C4-2B (cell line): ENCODE measurements at regions not wholly inside any gene's neighbourhood (a gene's known extent, or its start where the extent isn't known, plus 50 kb on each side); places are given as distances from the start of the nearest gene placed in this dataset.
"Not testable (repeated sequence)": the region's sequence is repeated elsewhere in the genome, so short reads cannot be mapped to it uniquely, and the experiment has no call there.

Source experiments
- H3K27ac ChIP-seq: fragments of 450-650 bp; 2 replicates; pipeline ENCODE4 v1.5.1; 2017
- CTCF ChIP-seq: fragments of 450-650 bp; conservative IDR thresholded peaks from 2 replicates; pipeline ENCODE4 v1.5.1; 2017; ENCODE audit warnings: mild to moderate bottlenecking
- ZFX ChIP-seq: fragments of 450-650 bp; IDR thresholded peaks from 2 replicates; pipeline ENCODE4 v1.6.1; 2017

GRCh38 chr4:33961761-33962160, 2282.6 kb downstream of the ARAP2 start:
- TF ChIP-seq CTCF (no peak), ZFX (no peak)

GRCh38 chr4:33966808-33967207, 2277.5 kb downstream of the ARAP2 start:
- no peak for TF ChIP-seq ZFX
- TF ChIP-seq CTCF: peak; percentile 11; the same call in 1 of the 2 replicates
- H3K27ac ChIP-seq: no peak overlapping the region

More at GRCh38 chr4:33961761-33962160, 2282.6 kb downstream of the ARAP2 start:
- no peak overlapping the region for H3K27ac ChIP-seq

GRCh38 chr4:33974270-33974669, 2270.0 kb downstream of the ARAP2 start:
- TF ChIP-seq ZFX: no peak
- TF ChIP-seq CTCF: no peak
- no peak overlapping the region for H3K27ac ChIP-seq

DNA sequence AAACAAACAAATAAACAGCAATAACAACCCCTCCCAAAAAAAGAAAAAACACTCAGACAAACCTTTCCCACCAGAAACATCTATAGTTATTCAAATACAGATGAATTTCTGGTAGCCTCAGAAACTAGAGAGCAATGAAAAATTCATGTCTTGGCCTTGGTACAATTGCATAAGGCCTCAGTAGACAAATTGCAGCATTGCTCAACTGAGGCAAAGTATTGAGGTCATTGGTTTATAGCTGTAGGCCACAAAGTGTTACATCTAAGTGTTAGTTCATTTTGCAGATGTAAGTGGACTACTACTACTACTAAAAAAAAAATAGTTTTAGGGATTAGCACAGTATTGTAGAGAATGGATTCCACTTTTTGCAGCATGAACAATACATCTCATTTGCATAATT, 2268.3 kb downstream of the ARAP2 start:
- no peak overlapping the region for H3K27ac ChIP-seq
- TF ChIP-seq CTCF: no peak
- TF ChIP-seq ZFX: no peak

GRCh38 chr4:33979781-33980180, 2264.5 kb downstream of the ARAP2 start:
- H3K27ac ChIP-seq: not testable (repeated sequence)

DNA sequence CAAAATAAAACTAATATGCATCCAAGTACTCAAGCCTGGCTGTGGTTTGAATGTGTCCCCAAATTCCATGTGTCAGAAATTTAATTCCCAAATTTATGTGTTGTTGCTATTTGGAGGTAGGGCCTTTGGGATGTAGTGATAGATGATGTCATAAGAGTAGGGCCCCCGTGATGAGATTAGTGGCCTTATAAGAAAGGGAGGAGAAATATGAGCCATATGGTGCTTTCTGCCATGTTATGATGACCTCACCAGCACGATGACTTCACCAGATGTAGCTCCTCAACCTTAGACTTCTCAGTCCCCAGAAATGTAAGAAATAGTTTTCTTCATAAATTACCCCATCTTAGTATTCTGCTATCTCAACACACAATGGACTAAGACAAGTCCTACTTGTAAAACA, 2264.0 kb downstream of the ARAP2 start:
- no peak for TF ChIP-seq ZFX
- no peak for TF ChIP-seq CTCF
- H3K27ac ChIP-seq: no peak overlapping the region

DNA sequence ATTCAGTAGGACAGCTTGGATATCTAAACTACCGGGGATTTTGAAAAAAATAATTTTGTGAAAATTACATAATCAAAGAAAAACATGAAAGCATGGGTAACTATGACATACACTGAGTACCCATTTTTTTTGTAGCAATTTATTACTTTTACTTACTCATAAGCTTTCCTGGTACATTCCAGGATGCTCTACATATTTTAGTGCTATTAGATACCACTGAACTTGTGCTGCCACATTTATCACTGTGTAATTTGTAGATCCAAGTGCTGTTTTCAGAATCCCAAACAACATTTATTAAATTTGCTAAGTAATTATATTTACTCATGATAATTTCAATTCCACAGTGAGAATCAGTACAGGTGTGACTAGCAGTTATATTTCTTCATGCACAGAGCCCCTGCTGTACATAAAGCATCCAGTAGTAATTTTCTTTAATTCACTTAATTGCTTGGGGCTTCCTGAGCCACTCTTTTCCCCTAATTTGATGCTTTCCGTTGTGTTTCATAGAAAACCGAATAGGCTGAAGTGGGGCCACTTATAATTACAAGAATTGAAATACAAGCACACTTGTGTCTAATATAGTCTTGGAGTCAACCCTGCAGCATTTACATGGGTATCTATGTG, 2254.4 kb downstream of the ARAP2 start:
- TF ChIP-seq CTCF (no peak), ZFX (no peak)
- H3K27ac ChIP-seq: no peak overlapping the region

DNA sequence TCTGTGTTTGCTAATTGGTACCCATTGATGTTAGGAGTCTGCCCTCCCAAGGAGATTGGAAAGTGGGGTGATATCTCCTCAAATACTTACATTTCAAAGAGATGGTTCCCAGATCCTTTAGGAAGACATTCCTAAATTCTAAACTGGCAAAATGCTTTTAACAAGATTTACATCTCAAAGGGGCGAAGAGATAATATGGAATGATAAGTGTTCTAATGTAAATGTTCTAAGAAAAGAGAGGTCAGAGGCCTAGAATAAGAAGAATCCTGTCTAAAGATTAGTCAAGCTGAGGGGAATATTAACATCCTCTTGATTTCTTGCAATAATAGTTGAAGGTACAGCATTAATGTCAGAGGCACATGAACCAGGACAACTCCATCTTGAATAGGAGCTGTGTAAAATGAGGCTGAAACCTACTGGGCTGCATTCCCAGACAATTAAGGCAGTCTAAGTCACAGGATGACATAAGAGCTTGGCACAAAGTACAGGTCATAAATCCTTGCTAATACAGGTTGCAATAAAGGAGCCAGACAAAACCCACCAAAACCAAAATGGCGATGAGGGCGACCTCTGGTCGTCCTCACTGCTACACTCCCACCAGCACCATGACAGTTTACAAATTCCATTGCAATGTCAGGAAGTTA, 2248.1 kb downstream of the ARAP2 start:
- H3K27ac ChIP-seq: no peak overlapping the region
- no peak for TF ChIP-seq CTCF
- no peak for TF ChIP-seq ZFX
